ENCODE measurements at regions not wholly inside any gene's neighbourhood (a gene's known extent, or its start where the extent isn't known, plus 50 kb on each side); places are given as distances from the start of the nearest gene placed in this dataset.

DNA sequence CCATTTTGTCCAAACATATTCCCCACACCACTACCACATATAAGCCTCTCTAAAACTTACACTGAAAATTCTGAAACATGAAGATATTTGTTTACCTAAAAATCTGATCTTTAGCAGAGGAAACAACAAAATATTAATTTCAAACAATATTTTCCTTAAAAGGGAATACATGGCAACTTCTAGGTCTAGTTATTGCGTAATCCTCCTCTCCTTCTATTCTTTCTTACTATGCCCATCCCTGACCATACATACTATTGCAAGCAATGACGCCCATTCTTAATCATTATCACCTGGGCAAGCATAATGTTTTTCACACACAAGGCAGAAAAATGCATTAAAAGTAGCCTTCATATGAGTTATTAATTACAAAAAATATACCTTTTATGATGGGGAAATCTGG, 372.6 kb downstream of the ZEB2 start:
- no peak for FAIRE-seq
- no peak for DNase-seq (ENCODE audit: insufficient read length)
- TF ChIP-seq TAF1 (IDR thresholded peaks at IDR 0.05; ENCODE audit: borderline replicate concordance, low read depth, low read length), result no peak
- TF ChIP-seq POLR2AphosphoS5 (IDR thresholded peaks at IDR 0.05; ENCODE audit: low read depth, low read length), result no peak
- no peak for TF ChIP-seq POLR2A (IDR thresholded peaks at IDR 0.05; ENCODE audit: low read depth, low read length)

DNA sequence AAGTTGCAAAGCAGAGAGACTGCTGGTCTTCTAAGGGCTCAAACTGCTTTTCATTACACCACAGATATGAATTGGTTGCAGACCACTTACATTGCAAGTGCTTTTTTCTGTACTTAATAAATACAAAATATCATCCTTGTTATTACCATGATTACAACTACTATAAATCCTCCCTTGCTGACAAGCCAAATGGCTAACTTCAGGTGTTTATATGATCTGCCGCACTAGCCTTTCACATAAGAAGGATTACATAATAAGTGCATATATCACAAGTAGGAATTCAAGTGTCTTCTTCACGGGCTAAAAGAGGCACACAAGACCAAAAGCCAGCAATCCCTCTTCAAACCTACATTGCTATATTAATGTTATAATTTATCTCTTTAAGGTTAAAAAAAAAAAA, 373.0 kb downstream of the ZEB2 start:
- DNase-seq (ENCODE audit: insufficient read length), result no peak
- no peak for FAIRE-seq
- TF ChIP-seq POLR2A (IDR thresholded peaks at IDR 0.05; ENCODE audit: low read depth, low read length) (no peak), TAF1 (IDR thresholded peaks at IDR 0.05; ENCODE audit: borderline replicate concordance, low read depth, low read length) (no peak), POLR2AphosphoS5 (IDR thresholded peaks at IDR 0.05; ENCODE audit: low read depth, low read length) (no peak)

GRCh38 chr2:144146076-144146475, 373.8 kb downstream of the ZEB2 start:
- no peak for TF ChIP-seq POLR2A (IDR thresholded peaks at IDR 0.05; ENCODE audit: low read depth, low read length)
- no peak for TF ChIP-seq TAF1 (IDR thresholded peaks at IDR 0.05; ENCODE audit: borderline replicate concordance, low read depth, low read length)
- no peak for TF ChIP-seq POLR2AphosphoS5 (IDR thresholded peaks at IDR 0.05; ENCODE audit: low read depth, low read length)
- DNase-seq (ENCODE audit: insufficient read length) (no peak), FAIRE-seq (no peak)

DNA sequence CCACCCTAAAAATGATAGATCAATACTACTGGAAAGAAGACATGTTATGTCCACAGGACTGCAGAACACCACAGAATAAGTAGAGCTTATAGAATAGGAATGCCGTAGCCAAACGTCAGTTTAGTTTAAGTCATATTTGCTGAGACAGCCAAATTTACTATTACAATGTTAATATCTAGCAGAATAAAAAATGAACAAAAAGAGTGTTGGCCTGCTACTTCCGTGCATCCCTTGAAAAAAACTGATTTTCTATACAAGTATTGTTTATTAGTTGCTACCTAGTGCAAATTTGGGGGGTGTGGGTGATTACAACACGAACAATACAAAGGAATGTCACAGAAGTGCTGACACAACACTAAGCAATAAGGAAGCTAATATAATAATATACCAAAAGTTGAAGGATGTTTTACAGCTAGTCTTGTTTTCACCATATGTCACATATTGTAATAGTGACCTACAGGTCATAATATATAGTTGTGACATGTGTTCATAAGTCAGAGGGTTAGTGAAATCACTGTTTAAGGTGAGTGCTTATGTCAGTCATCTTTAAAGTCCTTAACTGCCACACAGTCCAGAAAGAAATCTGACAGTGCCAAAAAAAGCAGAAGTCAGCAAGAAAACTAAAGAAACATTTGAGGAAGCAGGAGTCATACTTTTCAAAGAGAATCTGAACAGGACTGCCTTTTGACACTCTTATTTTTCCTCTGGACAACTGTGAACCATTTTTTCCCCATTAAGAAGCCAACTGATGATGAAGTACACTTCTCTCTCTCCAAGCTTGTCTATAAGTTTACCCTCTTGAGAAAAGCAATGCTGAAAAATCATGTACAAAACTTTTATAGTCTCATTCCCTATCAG, 376.4 kb downstream of the ZEB2 start:
- FAIRE-seq (no peak), DNase-seq (ENCODE audit: insufficient read length) (no peak)
- TF ChIP-seq POLR2A (IDR thresholded peaks at IDR 0.05; ENCODE audit: low read depth, low read length) (no peak), TAF1 (IDR thresholded peaks at IDR 0.05; ENCODE audit: borderline replicate concordance, low read depth, low read length) (no peak), POLR2AphosphoS5 (IDR thresholded peaks at IDR 0.05; ENCODE audit: low read depth, low read length) (no peak)

DNA sequence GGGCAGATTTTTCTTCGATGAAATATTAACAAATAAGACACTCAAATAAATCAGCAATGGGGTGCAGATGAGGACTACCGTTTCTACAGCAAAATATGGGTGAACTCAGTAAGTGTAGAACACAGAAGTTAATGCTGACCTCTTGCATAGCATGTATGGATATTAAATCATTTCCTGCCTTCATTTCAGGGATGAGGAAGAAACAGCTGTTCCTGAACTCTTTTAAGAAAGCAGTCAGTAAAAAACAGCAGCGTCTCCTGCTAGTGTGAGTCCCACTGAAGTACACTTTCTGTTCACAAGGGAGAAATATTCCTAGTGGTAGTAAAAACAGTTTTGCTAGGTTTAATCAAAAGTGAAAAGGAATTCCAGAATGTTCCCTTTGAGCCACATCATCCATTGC, 379.0 kb downstream of the ZEB2 start:
- DNase-seq (ENCODE audit: insufficient read length), result no peak
- FAIRE-seq, result no peak
- no peak for TF ChIP-seq TAF1 (IDR thresholded peaks at IDR 0.05; ENCODE audit: borderline replicate concordance, low read depth, low read length)
- TF ChIP-seq POLR2AphosphoS5 (IDR thresholded peaks at IDR 0.05; ENCODE audit: low read depth, low read length), result no peak
- TF ChIP-seq POLR2A (IDR thresholded peaks at IDR 0.05; ENCODE audit: low read depth, low read length), result no peak

- FAIRE-seq (peak; percentile 14), DNase-seq (ENCODE audit: insufficient read length) (no peak)
- TF ChIP-seq TAF1 (IDR thresholded peaks at IDR 0.05; ENCODE audit: borderline replicate concordance, low read depth, low read length) (no peak), POLR2AphosphoS5 (IDR thresholded peaks at IDR 0.05; ENCODE audit: low read depth, low read length) (no peak), POLR2A (IDR thresholded peaks at IDR 0.05; ENCODE audit: low read depth, low read length) (no peak)
Measured at GRCh38 chr2:144137705-144138428, 382.1 kb downstream of the ZEB2 start.

DNA sequence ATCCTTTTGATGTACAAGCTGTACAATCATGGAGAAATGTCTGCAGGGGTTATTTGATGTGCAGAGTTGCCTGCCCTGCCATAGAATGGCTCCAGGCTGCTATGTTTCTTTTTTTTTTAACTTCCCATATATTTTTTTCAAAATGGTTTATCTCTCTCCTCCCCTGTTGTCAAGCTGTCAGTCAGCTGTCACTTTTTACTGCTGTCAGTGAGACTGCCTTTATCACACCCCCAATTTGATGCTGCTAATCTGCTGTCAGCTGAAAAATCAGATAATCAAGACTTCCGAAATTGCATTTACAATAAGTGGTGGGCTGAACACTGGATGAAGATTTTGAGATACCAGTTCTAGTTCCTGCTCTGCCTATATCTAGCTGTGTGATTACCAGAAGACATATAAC, 382.6 kb downstream of the ZEB2 start:
- TF ChIP-seq POLR2AphosphoS5 (IDR thresholded peaks at IDR 0.05; ENCODE audit: low read depth, low read length), result no peak
- no peak for TF ChIP-seq POLR2A (IDR thresholded peaks at IDR 0.05; ENCODE audit: low read depth, low read length)
- TF ChIP-seq TAF1 (IDR thresholded peaks at IDR 0.05; ENCODE audit: borderline replicate concordance, low read depth, low read length), result no peak
- no peak for DNase-seq (ENCODE audit: insufficient read length)
- no peak for FAIRE-seq

DNA sequence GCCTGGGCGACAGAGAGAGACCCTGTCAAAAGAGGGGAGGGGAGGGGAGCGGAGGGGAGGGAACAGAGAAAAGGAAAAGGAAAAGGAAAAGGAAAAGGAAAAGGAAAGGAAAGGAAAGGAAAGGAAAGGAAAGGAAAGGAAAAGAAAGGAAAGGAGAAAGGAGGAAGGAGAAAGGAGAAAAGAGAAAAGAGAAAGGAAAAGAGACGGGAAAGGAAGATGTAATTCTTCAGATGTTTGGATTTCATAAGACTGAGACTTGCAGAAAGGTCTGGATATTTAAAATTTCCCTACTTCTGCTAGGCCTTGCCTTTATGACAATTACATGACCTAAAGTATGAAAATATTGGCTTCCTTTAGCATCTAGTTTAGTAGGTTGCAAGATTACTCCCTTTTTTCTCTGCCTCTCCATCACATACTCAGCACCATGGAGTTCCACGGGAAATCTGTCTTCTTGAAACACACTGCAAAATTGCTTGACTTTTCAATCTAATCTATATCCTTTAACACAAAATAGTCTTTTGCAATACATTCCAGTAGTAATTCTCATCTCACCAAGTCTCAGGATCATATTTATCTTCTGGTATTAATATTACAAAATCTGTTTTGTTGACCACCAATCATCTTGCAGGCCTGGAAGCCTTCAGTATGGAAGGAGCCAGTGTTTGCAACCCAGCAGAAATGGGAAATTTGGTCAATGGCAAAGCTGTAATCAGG, 383.5 kb downstream of the ZEB2 start:
- DNase-seq (ENCODE audit: insufficient read length) (no peak), FAIRE-seq (no peak)
- TF ChIP-seq POLR2AphosphoS5 (IDR thresholded peaks at IDR 0.05; ENCODE audit: low read depth, low read length), result no peak
- no peak for TF ChIP-seq POLR2A (IDR thresholded peaks at IDR 0.05; ENCODE audit: low read depth, low read length)
- TF ChIP-seq TAF1 (IDR thresholded peaks at IDR 0.05; ENCODE audit: borderline replicate concordance, low read depth, low read length), result no peak

- DNase-seq (ENCODE audit: insufficient read length), result no peak
- no peak for TF ChIP-seq TAF1 (IDR thresholded peaks at IDR 0.05; ENCODE audit: borderline replicate concordance, low read depth, low read length)
- no peak for TF ChIP-seq POLR2A (IDR thresholded peaks at IDR 0.05; ENCODE audit: low read depth, low read length)
- TF ChIP-seq POLR2AphosphoS5 (IDR thresholded peaks at IDR 0.05; ENCODE audit: low read depth, low read length), result no peak
- no peak for FAIRE-seq
Measured at GRCh38 chr2:144133936-144134665, 385.8 kb downstream of the ZEB2 start.

- DNase-seq (ENCODE audit: insufficient read length), result no peak
- TF ChIP-seq TAF1 (IDR thresholded peaks at IDR 0.05; ENCODE audit: borderline replicate concordance, low read depth, low read length) (no peak), POLR2A (IDR thresholded peaks at IDR 0.05; ENCODE audit: low read depth, low read length) (no peak), POLR2AphosphoS5 (IDR thresholded peaks at IDR 0.05; ENCODE audit: low read depth, low read length) (no peak)
- peak; percentile 5 for FAIRE-seq
Measured at GRCh38 chr2:144132357-144132756, 387.6 kb downstream of the ZEB2 start.

DNA sequence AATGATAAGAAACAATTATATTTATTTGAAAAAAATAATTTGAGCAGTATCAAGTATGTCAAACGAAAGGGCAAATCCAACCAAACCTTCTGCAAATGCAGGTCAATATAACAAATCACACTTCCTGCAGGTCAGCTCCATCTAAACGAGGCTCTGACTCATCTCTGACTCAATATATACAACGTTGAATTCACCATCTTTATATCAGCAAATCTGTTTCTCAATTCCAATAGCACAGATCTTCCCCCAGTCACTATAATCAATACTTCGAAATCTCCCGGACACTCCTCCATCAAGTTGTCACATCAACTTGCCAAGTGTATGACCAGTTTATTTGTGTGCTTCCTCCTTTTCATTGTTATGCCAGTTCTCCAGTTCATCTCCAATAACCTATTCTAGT, 388.9 kb downstream of the ZEB2 start:
- DNase-seq (ENCODE audit: insufficient read length), result no peak
- TF ChIP-seq TAF1 (IDR thresholded peaks at IDR 0.05; ENCODE audit: borderline replicate concordance, low read depth, low read length) (no peak), POLR2AphosphoS5 (IDR thresholded peaks at IDR 0.05; ENCODE audit: low read depth, low read length) (no peak), POLR2A (IDR thresholded peaks at IDR 0.05; ENCODE audit: low read depth, low read length) (no peak)
- FAIRE-seq, result peak; percentile 69
